Neural cell (in vitro differentiated cells): ENCODE measurements at regions not wholly inside any gene's neighbourhood (a gene's known extent, or its start where the extent isn't known, plus 50 kb on each side); places are given as distances from the start of the nearest gene placed in this dataset.

Experiments
- H2AFZ ChIP-seq: fragments of 200-600, 300-800 bp; sonication (generic), shearing (Covaris generic); 2 replicates; pipeline ENCODE4 v1.6.0; 2014; ENCODE audit warnings: low read depth, mild to moderate bottlenecking, antibody characterized with exemption, low read length, moderate library complexity
- H3F3A ChIP-seq: fragments of 200-600 bp; shearing (Covaris generic); 2 replicates; pipeline ENCODE4 v1.6.1; 2016; ENCODE audit warnings: mild to moderate bottlenecking, moderate library complexity, mixed read lengths, antibody characterized with exemption, low read length; ENCODE audit not compliant: insufficient read depth, poor library complexity, severe bottlenecking
- H3K27ac ChIP-seq: fragments of 200-600, 300-800 bp; sonication (generic), shearing (Covaris generic); 2 replicates; pipeline ENCODE4 v1.5.1; 2014; ENCODE audit warnings: mild to moderate bottlenecking, low read length, moderate library complexity
- H3K27me3 ChIP-seq: fragments of 300-800, 200-600 bp; sonication (generic), shearing (Covaris generic); 2 replicates; pipeline ENCODE4 v1.6.0; 2014; ENCODE audit warnings: mild to moderate bottlenecking, low read depth, low read length, moderate library complexity; ENCODE audit not compliant: insufficient read depth
- H3K36me3 ChIP-seq: fragments of 300-800, 200-600 bp; sonication (generic), shearing (Covaris generic); 2 replicates; pipeline ENCODE4 v1.5.1; 2014; ENCODE audit warnings: mild to moderate bottlenecking, antibody characterized with exemption, low read length, moderate library complexity; ENCODE audit not compliant: insufficient read depth
- H3K4me2 ChIP-seq: fragments of 300-800, 200-600 bp; sonication (generic), shearing (Covaris generic); 2 replicates; pipeline ENCODE4 v1.6.0; 2014; ENCODE audit warnings: mild to moderate bottlenecking, low read length
- H3K4me3 ChIP-seq: fragments of 300-800, 200-600 bp; sonication (generic), shearing (Covaris generic); 2 replicates; pipeline ENCODE4 v1.5.1; 2014; ENCODE audit warnings: mild to moderate bottlenecking, low read length, moderate library complexity
- H3K79me2 ChIP-seq: fragments of 200-600 bp; shearing (Covaris generic); replicated peaks from 2 replicates; pipeline ENCODE4 v1.6.0; 2014; ENCODE audit warnings: mild to moderate bottlenecking, low read length, moderate library complexity; ENCODE audit not compliant: insufficient read depth
- H3K9ac ChIP-seq: fragments of 300-800, 200-600 bp; sonication (generic), shearing (Covaris generic); 2 replicates; pipeline ENCODE4 v1.6.1; 2016; ENCODE audit warnings: mild to moderate bottlenecking, low read length, mixed read lengths
- H3K9me2 ChIP-seq: fragments of 200-600 bp; shearing (Covaris generic); 2 replicates; pipeline ENCODE4 v1.6.1; 2016; ENCODE audit warnings: mild to moderate bottlenecking, low read length, mixed read lengths; ENCODE audit not compliant: insufficient read depth
- H3K9me3 ChIP-seq: fragments of 200-600, 300-800 bp; sonication (generic), shearing (Covaris generic); 2 replicates; pipeline ENCODE4 v1.6.1; 2016; ENCODE audit warnings: mild to moderate bottlenecking, mixed run types, low read length, moderate library complexity, mixed read lengths
- H4K20me1 ChIP-seq: fragments of 200-600 bp; shearing (Covaris generic); 2 replicates; pipeline ENCODE4 v1.6.1; 2016; ENCODE audit warnings: mild to moderate bottlenecking, mixed run types; ENCODE audit not compliant: insufficient read depth
- CTCF ChIP-seq: fragments of 450-650 bp; IDR thresholded peaks from 2 replicates; pipeline ENCODE4 v1.5.1; 2014; ENCODE audit warnings: antibody characterized with exemption, mild to moderate bottlenecking, moderate library complexity; ENCODE audit not compliant: poor library complexity, severe bottlenecking
- EP300 ChIP-seq: fragments of 450-650 bp; conservative IDR thresholded peaks from 2 replicates; pipeline ENCODE4 v1.6.1; 2014; ENCODE audit warnings: antibody characterized with exemption, mild to moderate bottlenecking, moderate library complexity; ENCODE audit not compliant: poor library complexity, severe bottlenecking
- EZH2 ChIP-seq: fragments of 200-600, 300-800 bp; shearing (Covaris generic), sonication (generic); IDR thresholded peaks from 2 replicates; pipeline ENCODE4 v1.6.1; 2014; ENCODE audit warnings: antibody characterized with exemption, low read length, borderline replicate concordance, mild to moderate bottlenecking; ENCODE audit not compliant: insufficient read depth, poor library complexity, severe bottlenecking
- MXI1 ChIP-seq: fragments of 450-650 bp; conservative IDR thresholded peaks from 2 replicates; pipeline ENCODE4 v1.6.1; 2014; ENCODE audit warnings: antibody characterized with exemption, mild to moderate bottlenecking; ENCODE audit not compliant: poor library complexity, severe bottlenecking
- POLR2AphosphoS5 ChIP-seq: IDR thresholded peaks from 2 replicates; pipeline ENCODE4 v1.6.1; 2012
- REST ChIP-seq: IDR thresholded peaks from 2 replicates; pipeline ENCODE4 v1.6.1; 2012; ENCODE audit warnings: borderline replicate concordance
- TAF1 ChIP-seq: IDR thresholded peaks from 2 replicates; pipeline ENCODE4 v1.6.1; 2012; ENCODE audit warnings: low read depth

- H3K9me2 ChIP-seq = no peaks in the 10 kb centered on the region
- H2AFZ ChIP-seq = no peak overlapping the region
- no peaks in the 10 kb centered on the region for H3K79me2 ChIP-seq
- no peaks in the 10 kb centered on the region for H3K36me3 ChIP-seq
- H3K27me3 ChIP-seq = no peaks in the 10 kb centered on the region
- H3K9ac ChIP-seq = no peak overlapping the region
- no peaks in the 10 kb centered on the region for H4K20me1 ChIP-seq
- no peaks in the 10 kb centered on the region for H3F3A ChIP-seq
- no peak overlapping the region for H3K27ac ChIP-seq
- H3K4me3 ChIP-seq = no peak overlapping the region
- H3K4me2 ChIP-seq = no peak overlapping the region
- no peak for TF ChIP-seq EZH2
- TF ChIP-seq POLR2AphosphoS5 = no peak
- TF ChIP-seq MXI1 = no peak
- no peak for TF ChIP-seq TAF1
- no peak for TF ChIP-seq REST
- no peak for TF ChIP-seq EP300
- no peaks in the 10 kb centered on the region for H3K9me3 ChIP-seq
Measured at GRCh38 chr4:19319607-19320006, 932.1 kb upstream of the SLIT2 start.

- H3K4me2 ChIP-seq = no peak overlapping the region
Measured at GRCh38 chr4:19317377-19317776, 934.3 kb upstream of the SLIT2 start.

More at GRCh38 chr4:19317377-19317776, 934.3 kb upstream of the SLIT2 start:
- Histone ChIP-seq H3K9me3 (no peaks in the 10 kb centered on the region), H3K27ac (no peak overlapping the region), H4K20me1 (no peaks in the 10 kb centered on the region), H3K9me2 (no peaks in the 10 kb centered on the region), H3K36me3 (no peaks in the 10 kb centered on the region), H3F3A (no peaks in the 10 kb centered on the region), H3K27me3 (no peaks in the 10 kb centered on the region), H3K4me3 (no peak overlapping the region), H3K79me2 (no peaks in the 10 kb centered on the region), H3K9ac (no peak overlapping the region), H2AFZ (no peak overlapping the region)
- TF ChIP-seq POLR2AphosphoS5 (no peak), MXI1 (no peak), EP300 (no peak), EZH2 (no peak), CTCF (no peak)
